HFF-Myc (cell line): ENCODE measurements at regions not wholly inside any gene's neighbourhood (a gene's known extent, or its start where the extent isn't known, plus 50 kb on each side); places are given as distances from the start of the nearest gene placed in this dataset.
A peak's percentile ranks its signal among the peaks of the same experiment; 100 is the strongest.

Experiments
- DNase-seq: peaks from one replicate; pipeline ENCODE4 v3.0.0-alpha.2; 2011; ENCODE audit warnings: low read depth; ENCODE audit errors: extremely low read depth
- H3K4me3 ChIP-seq: replicated peaks from 2 replicates; pipeline ENCODE4 v1.5.1; 2011; ENCODE audit warnings: low read depth, mild to moderate bottlenecking, control low read depth, low read length
- TF ChIP-seq, protein P1 (sequence below): IDR thresholded peaks from 2 replicates; pipeline ENCODE4 v1.5.1; 2012; ENCODE audit warnings: mild to moderate bottlenecking, low read depth, low read length, control low read depth; ENCODE audit errors: missing control alignments

DNA sequence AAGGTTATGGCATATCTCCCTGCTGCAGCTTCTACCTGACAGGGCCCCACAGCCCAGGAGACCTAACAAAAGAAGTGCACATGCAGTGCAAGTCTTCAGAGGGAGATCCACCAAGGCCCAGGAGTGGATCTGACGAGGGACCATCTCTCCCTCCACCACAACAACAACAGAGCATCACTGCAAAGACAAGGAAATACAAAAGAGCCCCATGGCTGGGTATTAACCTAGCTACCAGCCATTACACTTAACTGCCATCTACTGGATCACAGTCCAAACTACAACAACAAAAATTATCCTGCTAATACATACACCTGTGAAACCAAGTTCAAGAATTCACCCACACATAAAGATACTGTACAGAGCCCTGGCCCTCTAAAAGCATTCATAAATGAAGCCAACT is 280.2 kb upstream of the SLC7A11 start:
- TF ChIP-seq, protein P1, sequence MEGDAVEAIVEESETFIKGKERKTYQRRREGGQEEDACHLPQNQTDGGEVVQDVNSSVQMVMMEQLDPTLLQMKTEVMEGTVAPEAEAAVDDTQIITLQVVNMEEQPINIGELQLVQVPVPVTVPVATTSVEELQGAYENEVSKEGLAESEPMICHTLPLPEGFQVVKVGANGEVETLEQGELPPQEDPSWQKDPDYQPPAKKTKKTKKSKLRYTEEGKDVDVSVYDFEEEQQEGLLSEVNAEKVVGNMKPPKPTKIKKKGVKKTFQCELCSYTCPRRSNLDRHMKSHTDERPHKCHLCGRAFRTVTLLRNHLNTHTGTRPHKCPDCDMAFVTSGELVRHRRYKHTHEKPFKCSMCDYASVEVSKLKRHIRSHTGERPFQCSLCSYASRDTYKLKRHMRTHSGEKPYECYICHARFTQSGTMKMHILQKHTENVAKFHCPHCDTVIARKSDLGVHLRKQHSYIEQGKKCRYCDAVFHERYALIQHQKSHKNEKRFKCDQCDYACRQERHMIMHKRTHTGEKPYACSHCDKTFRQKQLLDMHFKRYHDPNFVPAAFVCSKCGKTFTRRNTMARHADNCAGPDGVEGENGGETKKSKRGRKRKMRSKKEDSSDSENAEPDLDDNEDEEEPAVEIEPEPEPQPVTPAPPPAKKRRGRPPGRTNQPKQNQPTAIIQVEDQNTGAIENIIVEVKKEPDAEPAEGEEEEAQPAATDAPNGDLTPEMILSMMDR = peak; percentile 25
- no peak for DNase-seq
- no peak overlapping the region for H3K4me3 ChIP-seq

DNA sequence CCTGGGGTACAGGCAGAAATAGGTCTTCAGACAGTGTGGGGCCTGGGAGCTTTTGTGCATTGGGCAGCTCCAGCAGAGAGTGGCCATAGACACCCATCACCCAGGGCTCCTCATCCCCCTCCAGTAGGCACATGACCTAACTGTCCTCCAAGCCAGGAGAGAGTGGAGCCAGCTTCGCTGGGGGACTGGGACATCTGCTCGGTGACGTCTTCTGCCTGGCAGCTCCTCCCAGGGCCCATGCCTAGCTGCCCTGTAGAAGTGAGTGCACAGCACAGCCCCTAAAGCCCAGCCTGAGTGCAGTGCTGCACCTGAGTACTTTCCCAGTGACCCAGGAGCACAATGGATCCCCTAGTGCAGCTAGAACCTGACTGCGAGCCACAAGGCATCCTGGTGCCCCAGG is 279.7 kb upstream of the SLC7A11 start:
- H3K4me3 ChIP-seq = no peak overlapping the region
- TF ChIP-seq, protein P1 = no peak
- no peak for DNase-seq

DNA sequence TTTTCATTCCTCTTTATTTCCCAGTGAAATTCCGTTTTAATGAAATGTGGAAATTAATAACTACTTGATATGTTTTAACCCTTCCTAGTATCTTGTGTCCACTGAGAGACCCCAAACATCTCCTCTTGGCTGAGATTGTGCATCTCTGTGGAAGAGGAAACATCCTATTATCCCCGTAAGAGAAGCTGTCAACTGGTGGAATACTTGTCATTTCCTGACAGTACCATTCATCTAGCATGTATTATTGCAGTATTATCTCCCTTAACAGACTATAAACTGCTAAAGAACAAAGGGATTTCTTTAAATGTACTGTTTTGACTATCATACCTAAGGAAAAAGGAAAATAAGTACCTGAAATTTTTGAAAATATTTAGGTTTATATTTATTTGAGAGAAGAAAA is 277.3 kb upstream of the SLC7A11 start:
- TF ChIP-seq, protein P1 = no peak
- no peak overlapping the region for H3K4me3 ChIP-seq
- DNase-seq = no peak

DNA sequence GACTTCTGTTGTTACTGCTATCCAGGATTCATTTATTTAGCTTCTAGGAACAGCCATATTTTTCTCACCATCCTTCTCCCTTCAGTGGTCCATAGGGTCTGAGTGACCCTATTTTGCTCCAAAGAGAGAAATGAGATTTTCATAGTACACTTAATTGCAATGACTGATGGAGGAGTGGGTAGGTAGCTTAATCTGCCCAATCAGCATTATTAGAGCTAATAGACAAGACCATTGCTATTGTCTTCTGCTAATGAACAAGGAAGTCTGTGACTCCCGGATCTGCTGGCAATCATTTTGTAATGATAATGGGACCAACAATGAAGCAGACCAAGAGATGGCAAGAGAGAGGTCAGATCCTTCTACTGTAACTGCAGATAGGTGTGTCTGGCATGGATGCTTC is 271.4 kb upstream of the SLC7A11 start:
- no peak overlapping the region for H3K4me3 ChIP-seq
- DNase-seq = no peak
- TF ChIP-seq, protein P1 = no peak

DNA sequence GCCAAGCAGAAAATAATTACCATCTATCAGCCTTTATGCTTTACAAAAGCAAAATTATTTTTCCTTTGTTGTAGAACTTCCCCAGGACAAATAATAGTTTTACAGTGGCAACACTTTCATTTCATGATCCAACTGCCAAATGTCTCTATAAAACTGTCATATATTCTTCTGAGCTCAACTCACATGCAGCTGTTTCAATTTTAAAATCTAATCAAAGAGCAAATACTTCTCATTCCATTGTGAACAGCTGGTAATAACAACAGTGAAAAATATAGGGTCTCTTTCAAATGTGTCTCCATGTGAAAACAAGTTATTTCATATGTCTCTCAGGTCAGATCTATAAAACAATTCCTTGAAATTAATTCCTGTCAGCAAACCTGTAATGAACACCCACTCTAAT is 270.6 kb upstream of the SLC7A11 start:
- DNase-seq = no peak
- TF ChIP-seq, protein P1 = no peak
- no peak overlapping the region for H3K4me3 ChIP-seq

DNA sequence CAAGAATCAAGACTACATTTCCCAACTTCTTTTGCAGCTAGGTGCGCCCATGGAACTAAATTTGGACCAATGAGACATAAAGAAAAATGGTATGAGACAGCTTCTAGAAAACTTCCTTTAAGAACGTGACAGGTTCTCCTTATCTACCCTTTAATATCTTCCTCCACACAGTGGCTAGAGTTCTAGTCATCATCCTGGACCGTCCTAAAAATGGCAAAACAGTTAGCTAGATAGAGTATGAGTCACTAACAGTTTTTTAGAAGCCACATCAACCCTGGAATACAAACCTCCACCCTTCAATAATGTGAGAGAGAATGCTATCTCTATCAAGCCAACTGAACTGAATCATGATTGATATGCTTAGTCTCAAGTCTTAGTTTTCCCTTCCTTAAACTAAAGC is 267.9 kb upstream of the SLC7A11 start:
- no peak for DNase-seq
- no peak overlapping the region for H3K4me3 ChIP-seq
- TF ChIP-seq, protein P1 = no peak

DNA sequence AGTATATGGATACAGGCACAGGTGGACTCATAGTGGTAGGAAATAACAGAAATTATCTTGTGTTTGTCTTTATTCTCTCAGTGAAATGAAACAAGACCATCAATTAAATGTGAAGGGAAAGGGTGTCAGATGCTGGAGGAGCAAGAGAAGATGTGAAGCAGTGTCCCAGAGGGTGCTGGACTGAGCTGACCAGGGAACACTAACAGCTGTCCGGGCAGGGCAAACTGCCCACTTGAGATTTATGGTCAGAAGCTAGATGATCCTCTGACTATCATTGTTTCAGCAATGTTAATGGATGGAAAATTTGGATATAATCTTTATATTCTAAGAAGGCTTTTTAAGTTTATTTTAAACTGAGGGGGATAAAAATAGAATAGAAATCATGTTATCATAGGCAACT is 267.2 kb upstream of the SLC7A11 start:
- DNase-seq = no peak
- no peak overlapping the region for H3K4me3 ChIP-seq
- TF ChIP-seq, protein P1 = no peak
